SK-N-SH (cell line): ENCODE measurements at regions not wholly inside any gene's neighbourhood (a gene's known extent, or its start where the extent isn't known, plus 50 kb on each side); places are given as distances from the start of the nearest gene placed in this dataset.

Source experiments
- CTCF ChIA-PET: fragments of 300-600, 350-600 bp; formaldehyde crosslinking; extraction: SDS; loops from one replicate; lab custom pipeline; 2021; lab: Yijun Ruan, JAX
- POLR2A ChIA-PET: fragments of 350-600 bp; sonication (Branson Sonifier 250); formaldehyde crosslinking; extraction: SDS; loops from one replicate; lab custom pipeline; 2020; ENCODE audit warnings: antibody characterized with exemption, inconsistent platforms; lab: Yijun Ruan, JAX
- DNase-seq: peaks from one replicate; pipeline ENCODE4 v3.0.0; 2012
- H2AFZ ChIP-seq: fragments of 200-600 bp; sonication (generic); 2 replicates; pipeline ENCODE4 v1.8.1; 2016; ENCODE audit warnings: antibody characterized with exemption, mild to moderate bottlenecking, low read depth
- H3F3A ChIP-seq: fragments of 200-600 bp; sonication (generic); replicated peaks from 2 replicates; pipeline ENCODE3; 2016; ENCODE audit warnings: antibody characterized with exemption, mild to moderate bottlenecking; ENCODE audit not compliant: insufficient read depth
- H3K27ac ChIP-seq, 2 experiments: fragments of 200-500 bp in 1 of 2; fragments of 200-600 bp in 1 of 2; sonication (Bioruptor generic) in 1 of 2; sonication (generic), shearing (Covaris generic) in 1 of 2; 2 replicates each; pipeline versions ENCODE4 v1.5.1 to v1.6.1; 2014 to 2016; ENCODE audit warnings: low read depth in 2 of 2, inconsistent platforms in 1 of 2, low read length in 1 of 2, mild to moderate bottlenecking in 1 of 2, mixed read lengths in 1 of 2
- H3K27me3 ChIP-seq: fragments of 200-600 bp; sonication (generic), shearing (Covaris generic); 2 replicates; pipeline ENCODE4 v1.6.1; 2016; ENCODE audit warnings: mixed run types; ENCODE audit not compliant: insufficient read depth
- H3K36me3 ChIP-seq, 2 experiments: fragments of 200-500 bp in 1 of 2; fragments of 200-600 bp in 1 of 2; sonication (Bioruptor generic) in 1 of 2; sonication (generic) in 1 of 2; replicated peaks in 1 of 2; 2 replicates each; pipeline versions ENCODE3 to v1.5.1; 2014 to 2016; ENCODE audit warnings: low read length in 1 of 2, mild to moderate bottlenecking in 1 of 2; ENCODE audit not compliant: insufficient read depth in 2 of 2, control insufficient read depth in 1 of 2
- H3K4me1 ChIP-seq, 2 experiments: fragments of 200-500 bp in 1 of 2; fragments of 200-600 bp in 1 of 2; sonication (Bioruptor generic) in 1 of 2; sonication (generic), shearing (Covaris generic) in 1 of 2; 2 replicates each; pipeline versions ENCODE4 v1.5.1 to v1.6.1; 2014 to 2016; ENCODE audit warnings: low read depth in 1 of 2, low read length in 1 of 2, mixed run types in 1 of 2; ENCODE audit not compliant: insufficient read depth in 2 of 2, control insufficient read depth in 1 of 2
- H3K4me2 ChIP-seq: fragments of 200-600 bp; sonication (generic), shearing (Covaris generic); 2 replicates; pipeline ENCODE4 v1.6.1; 2017; ENCODE audit warnings: mixed run types
- H3K4me3 ChIP-seq, 2 experiments: fragments of 200-500 bp in 1 of 2; fragments of 200-600 bp in 1 of 2; sonication (Bioruptor generic) in 1 of 2; sonication (generic), shearing (Covaris generic) in 1 of 2; 2 replicates each; pipeline versions ENCODE4 v1.5.1 to v1.8.1; 2014 to 2016; ENCODE audit warnings: low read depth in 2 of 2, inconsistent platforms in 1 of 2, low read length in 1 of 2, mild to moderate bottlenecking in 1 of 2, mixed read lengths in 1 of 2, moderate library complexity in 1 of 2
- H3K79me2 ChIP-seq: fragments of 200-600 bp; sonication (generic); 2 replicates; pipeline ENCODE4 v1.8.1; 2017; ENCODE audit warnings: mild to moderate bottlenecking; ENCODE audit not compliant: insufficient read depth
- H3K9ac ChIP-seq: fragments of 200-600 bp; sonication (generic); 2 replicates; pipeline ENCODE4 v1.6.1; 2017; ENCODE audit warnings: mixed run types
- H3K9me2 ChIP-seq: fragments of 200-600 bp; sonication (generic); 2 replicates; pipeline ENCODE4 v1.6.1; 2017; ENCODE audit warnings: mixed run types
- H3K9me3 ChIP-seq: fragments of 200-600 bp; sonication (generic); 2 replicates; pipeline ENCODE4 v1.6.1; 2017; ENCODE audit warnings: mixed run types, mild to moderate bottlenecking, moderate library complexity
- H4K20me1 ChIP-seq: fragments of 200-600 bp; sonication (generic); 2 replicates; pipeline ENCODE4 v1.6.1; 2017; ENCODE audit warnings: mild to moderate bottlenecking, mixed run types; ENCODE audit not compliant: insufficient read depth
- FOXJ3 ChIP-seq: sonication (generic); formaldehyde crosslinking; IDR thresholded peaks from 2 replicates; pipeline ENCODE4 v1.5.1; 2020; ENCODE audit warnings: mild to moderate bottlenecking, missing genetic modification reagents
- GABPA ChIP-seq: IDR thresholded peaks from 2 replicates; pipeline ENCODE4 v1.4.0; 2012; ENCODE audit warnings: low read depth, mild to moderate bottlenecking
- GATA2 ChIP-seq: sonication (generic); formaldehyde crosslinking; IDR thresholded peaks from 2 replicates; pipeline ENCODE4 v1.5.0; 2020; ENCODE audit warnings: mild to moderate bottlenecking, missing genetic modification reagents
- IRF3 ChIP-seq: fragments of 150-350 bp; IDR thresholded peaks from 2 replicates; pipeline ENCODE4 v1.6.1; 2016; ENCODE audit warnings: mild to moderate bottlenecking, low read depth, low read length
- JUND ChIP-seq: IDR thresholded peaks from 2 replicates; pipeline ENCODE4 v1.4.0; 2012
- MEF2A ChIP-seq: IDR thresholded peaks from 2 replicates; pipeline ENCODE4 v1.4.0; 2012; ENCODE audit warnings: low read depth, borderline replicate concordance
- NFIC ChIP-seq: IDR thresholded peaks from 2 replicates; pipeline ENCODE4 v1.4.0; 2012; ENCODE audit warnings: borderline replicate concordance
- PBX3 ChIP-seq: IDR thresholded peaks from 2 replicates; pipeline ENCODE4; 2012
- RCOR1 ChIP-seq: fragments of 150-350 bp; IDR thresholded peaks from 2 replicates; pipeline ENCODE4 v1.6.1; 2017; ENCODE audit warnings: antibody characterized with exemption, low read length
- REST ChIP-seq: IDR thresholded peaks from 2 replicates; pipeline ENCODE4 v1.6.1; 2012; ENCODE audit warnings: mild to moderate bottlenecking, low read depth, low read length, moderate library complexity
- RXRA ChIP-seq: IDR thresholded peaks from 2 replicates; pipeline ENCODE4 v1.4.0; 2012; ENCODE audit warnings: low read depth, mild to moderate bottlenecking, borderline replicate concordance
- SMC3 ChIP-seq: IDR thresholded peaks from 2 replicates; pipeline ENCODE4 v1.6.1; 2012; ENCODE audit warnings: low read depth, low read length, improper control_type of control experiment
- TAF1 ChIP-seq: IDR thresholded peaks from 2 replicates; pipeline ENCODE4 v1.6.1; 2012; ENCODE audit warnings: low read depth, mild to moderate bottlenecking, low read length, moderate library complexity, borderline replicate concordance
- TCF12 ChIP-seq: IDR thresholded peaks from 2 replicates; pipeline ENCODE4 v1.4.0; 2012
- WGBS: methylation state at CpG from one replicate; pipeline ENCODE4 v1.1.6; 2017; ENCODE audit warnings: low lambda C conversion rate; 5-methylcytosine and 5-hydroxymethylcytosine counted together

GRCh38 chr3:95265129-95265528, 1202.3 kb downstream of the NSUN3 start (continued):
- no peak for TF ChIP-seq REST
- no peak for TF ChIP-seq PBX3
- no peak for TF ChIP-seq SMC3
- no peak for TF ChIP-seq RXRA
- TF ChIP-seq TCF12 = no peak

GRCh38 chr3:95271395-95271794, 1208.5 kb downstream of the NSUN3 start:
- CTCF ChIA-PET = interaction anchor here (1.1 to 1.4 kb wide), 2 partner anchors 17 to 280 kb away, joined by 3 read pairs; no protein-coding TSS in a partner anchor
- WGBS = 31% methylated on average over 1 of the region's 1 CpG
- Histone ChIP-seq H3K9ac (no peak overlapping the region), H3K27me3 (no peaks in the 10 kb centered on the region), H2AFZ (no peak overlapping the region), H3F3A (no peaks in the 10 kb centered on the region), H3K4me3 (no peak overlapping the region), H4K20me1 (no peaks in the 10 kb centered on the region), H3K9me2 (no peaks in the 10 kb centered on the region), H3K4me2 (no peak overlapping the region), H3K79me2 (no peaks in the 10 kb centered on the region), H3K4me1 (no peaks in the 10 kb centered on the region), H3K36me3 (no peaks in the 10 kb centered on the region), H3K9me3 (no peaks in the 10 kb centered on the region), H3K27ac (no peak overlapping the region; a peak in 1 of 4 replicates)
- no peak for DNase-seq
- POLR2A ChIA-PET = no interaction called here
- TF ChIP-seq PBX3 = no peak
- TF ChIP-seq NFIC = no peak
- no peak for TF ChIP-seq FOXJ3
- TF ChIP-seq GATA2 = peak; percentile 38; the same call in 1 of the 2 replicates
- no peak for TF ChIP-seq GABPA
- no peak for TF ChIP-seq JUND
- no peak for TF ChIP-seq RCOR1
- TF ChIP-seq, all 33 proteins: peak for 1

GRCh38 chr3:95272166-95272565, 1209.3 kb downstream of the NSUN3 start:
- Histone ChIP-seq H3K4me1 (no peaks in the 10 kb centered on the region), H3K27ac (no peak overlapping the region), H4K20me1 (no peaks in the 10 kb centered on the region), H3F3A (no peaks in the 10 kb centered on the region), H2AFZ (no peak overlapping the region), H3K4me2 (no peak overlapping the region), H3K9me2 (no peaks in the 10 kb centered on the region), H3K36me3 (no peaks in the 10 kb centered on the region), H3K79me2 (no peaks in the 10 kb centered on the region), H3K4me3 (no peak overlapping the region), H3K27me3 (no peaks in the 10 kb centered on the region), H3K9ac (no peak overlapping the region), H3K9me3 (no peaks in the 10 kb centered on the region)
- DNase-seq = no peak
- no peak for TF ChIP-seq GABPA
- TF ChIP-seq MEF2A = no peak
- no peak for TF ChIP-seq IRF3
- no peak for TF ChIP-seq TAF1
- WGBS = 42% methylated on average over 3 of the region's 3 CpGs
- CTCF ChIA-PET = no interaction called here
- POLR2A ChIA-PET = no interaction called here
